ENCODE measurements at regions not wholly inside any gene's neighbourhood (a gene's known extent, or its start where the extent isn't known, plus 50 kb on each side); places are given as distances from the start of the nearest gene placed in this dataset.

DNA sequence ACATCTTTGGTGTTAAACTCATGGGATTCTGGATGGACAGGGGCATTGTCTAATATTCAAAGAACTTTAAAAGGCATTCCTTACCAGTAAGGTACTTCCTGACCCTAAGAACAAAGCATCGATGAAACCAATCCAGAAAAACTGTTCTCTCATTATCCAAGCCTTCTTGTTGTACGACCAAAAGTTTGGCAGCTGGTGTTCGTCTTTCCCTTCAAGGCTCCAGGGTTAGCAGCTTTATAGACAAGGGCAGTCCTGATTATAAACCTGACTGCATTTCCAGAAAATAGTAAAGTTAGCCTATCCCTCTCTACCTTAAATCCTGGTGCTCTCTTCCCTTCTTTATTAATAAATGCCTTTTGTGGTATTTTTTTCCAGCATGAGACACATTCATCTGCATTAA, 149.4 kb upstream of the MRPS30 start:
- DNase-seq, result no peak

DNA sequence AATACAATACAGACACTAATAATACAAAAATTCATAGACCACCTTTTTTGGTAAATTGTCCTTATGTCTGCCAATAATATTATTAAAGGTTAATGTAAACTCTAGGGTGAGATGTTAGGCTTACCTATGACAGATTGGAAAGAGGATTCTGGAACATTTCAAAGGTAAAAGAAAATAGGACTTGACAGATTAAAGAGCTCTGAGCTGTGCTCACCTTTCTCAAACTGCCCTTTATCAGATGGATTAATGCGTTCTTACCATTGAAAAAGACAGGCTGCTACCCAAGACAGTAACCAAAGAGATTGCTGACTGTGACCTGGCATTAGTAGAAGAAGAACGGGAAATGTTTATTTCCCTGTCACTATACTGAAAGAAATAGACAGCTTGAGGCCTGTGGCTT, 156.1 kb upstream of the MRPS30 start:
- DNase-seq, result no peak

DNA sequence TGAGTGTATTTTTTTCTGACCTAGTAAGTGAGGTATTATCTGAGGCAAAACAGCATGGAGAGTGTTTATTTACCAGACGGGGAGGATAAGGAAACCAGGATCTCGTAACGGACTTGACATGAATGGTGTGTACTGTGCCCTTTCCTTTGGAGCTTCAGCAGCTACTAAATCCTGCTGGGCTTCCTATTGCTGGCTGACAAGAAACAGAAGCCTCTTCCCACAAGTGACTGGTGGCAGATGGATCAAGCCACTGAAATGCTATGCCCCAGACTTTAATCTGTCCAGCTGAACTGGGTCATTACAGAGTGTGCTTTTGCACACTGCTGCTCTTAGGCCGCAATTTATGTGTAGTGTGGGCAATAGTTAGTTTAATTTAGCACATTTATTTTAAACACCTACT, 162.7 kb upstream of the MRPS30 start:
- no peak for DNase-seq

DNA sequence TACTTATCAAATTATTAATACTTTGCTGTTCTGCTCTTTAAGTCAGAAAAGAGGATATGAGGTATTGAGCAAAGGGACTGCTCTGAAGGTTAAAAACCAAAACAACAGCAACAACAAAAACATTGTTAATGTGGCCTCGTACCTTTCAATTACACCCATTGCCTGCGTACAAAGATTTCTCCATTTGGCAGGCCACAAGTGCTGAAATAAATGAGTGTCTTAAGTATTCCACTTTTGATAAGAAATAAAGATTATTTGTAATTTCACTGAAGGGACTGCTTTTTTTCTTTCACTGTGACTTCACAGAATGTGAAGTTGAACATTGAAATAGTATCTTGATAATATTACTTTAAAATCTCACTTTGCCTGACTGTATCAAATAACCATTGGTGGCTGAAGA, 163.2 kb upstream of the MRPS30 start:
- no peak for DNase-seq

DNA sequence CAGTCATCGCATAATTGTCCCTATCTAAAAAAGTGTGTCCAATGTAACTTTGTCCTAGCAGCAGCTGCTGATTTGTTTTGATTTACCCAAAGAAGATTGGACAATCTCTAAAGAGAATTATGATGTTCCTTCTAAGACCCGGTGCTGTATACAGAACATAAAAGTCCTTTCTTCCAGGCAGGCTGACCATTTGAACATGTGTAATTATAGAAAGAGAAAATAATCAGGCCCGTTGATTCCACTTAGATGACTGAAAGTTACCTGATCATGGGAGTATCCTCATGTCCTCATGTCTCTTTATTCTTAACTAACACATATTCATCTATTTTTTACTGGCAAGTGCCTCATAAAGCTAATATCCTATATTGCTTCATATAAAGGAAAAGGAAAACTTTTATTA, 164.1 kb upstream of the MRPS30 start:
- no peak for DNase-seq

DNA sequence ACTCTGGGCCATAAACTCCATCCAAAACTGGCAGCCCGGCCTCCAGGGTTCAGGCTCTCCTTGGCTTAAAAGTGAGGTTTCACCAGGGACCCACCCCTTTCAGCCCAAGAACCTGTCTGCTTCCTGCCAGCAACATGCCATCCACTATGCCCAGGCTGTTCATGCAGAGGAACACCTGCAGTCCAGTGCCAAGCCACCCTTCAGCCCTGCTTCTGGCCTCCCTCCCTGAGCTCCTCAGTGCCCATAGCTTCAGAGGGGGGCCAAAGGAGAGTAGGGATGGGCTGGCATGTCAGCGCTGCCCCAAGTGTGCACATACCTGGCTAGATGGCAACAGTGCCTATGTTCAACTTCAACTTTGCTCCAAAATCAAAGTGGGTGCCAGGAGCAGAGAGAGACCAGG, 166.9 kb upstream of the MRPS30 start:
- DNase-seq, result no peak

DNA sequence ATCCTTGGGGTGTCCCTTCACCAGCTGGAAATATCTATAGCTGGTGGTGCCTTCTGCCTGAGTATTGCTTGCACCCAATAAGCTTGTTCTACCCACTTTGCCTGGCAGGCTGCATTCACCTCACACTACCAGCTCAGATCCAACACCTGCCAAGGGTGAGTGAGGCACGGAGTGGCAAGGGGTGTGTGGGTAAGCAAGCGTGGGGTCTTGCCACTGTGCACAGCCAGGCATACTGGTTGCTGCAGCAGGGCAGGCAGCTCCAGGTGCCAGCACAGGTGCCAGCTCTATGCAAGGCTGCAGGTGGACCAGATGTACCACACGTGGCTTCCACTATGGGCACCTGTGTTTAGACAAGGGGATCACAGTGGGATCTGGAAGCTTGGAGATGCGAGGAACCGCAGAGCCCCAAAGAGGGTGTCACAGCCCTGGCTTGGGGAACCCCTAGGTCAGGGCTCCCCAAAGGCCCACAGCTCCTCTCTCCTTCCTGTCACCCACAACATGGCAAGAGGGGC, 167.7 kb upstream of the MRPS30 start:
- DNase-seq, result no peak

DNA sequence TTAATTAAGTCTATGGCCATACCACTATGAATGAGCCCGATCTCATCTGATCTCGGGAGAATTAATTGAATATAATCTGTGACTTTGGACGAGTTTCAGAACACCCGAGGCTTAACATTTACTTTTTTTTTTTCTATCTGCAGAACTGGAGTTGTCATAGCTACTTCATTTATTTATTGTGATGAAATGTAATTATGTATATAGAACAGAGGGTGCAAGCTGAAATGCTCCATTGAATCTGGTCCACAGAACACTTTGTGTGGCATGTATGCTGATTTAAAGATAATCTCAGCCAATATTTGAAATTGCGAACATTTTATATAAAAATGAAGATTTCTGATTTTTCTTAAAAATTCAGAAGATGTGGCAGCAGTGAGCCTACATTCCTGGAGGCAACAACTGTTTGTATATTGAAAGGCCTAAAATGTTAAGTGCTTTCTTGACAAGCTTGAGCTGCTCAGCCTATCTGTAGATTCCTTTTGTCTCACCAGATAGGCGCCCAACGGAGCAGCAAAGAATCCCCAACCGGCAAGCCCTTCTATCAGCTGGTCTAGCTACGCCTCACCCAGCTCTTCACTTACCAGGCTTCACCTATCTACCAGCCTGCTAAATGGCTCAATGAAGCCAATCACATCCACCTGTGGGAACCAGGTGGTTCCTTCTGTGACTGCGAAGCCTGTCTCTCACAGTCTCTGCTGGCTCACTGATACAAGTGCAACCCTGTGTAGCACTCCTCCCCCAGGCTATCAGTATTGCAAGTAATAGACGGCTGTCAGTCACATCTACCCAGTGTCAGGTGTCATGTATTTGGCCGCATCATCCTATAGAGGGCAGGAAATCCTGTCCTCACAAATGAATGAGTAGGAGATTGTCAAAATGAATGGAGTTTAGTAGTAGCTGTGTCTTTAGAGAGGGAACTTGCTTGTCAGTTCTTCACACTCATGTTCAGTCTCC, 170.6 kb upstream of the MRPS30 start:
- no peak for DNase-seq

DNA sequence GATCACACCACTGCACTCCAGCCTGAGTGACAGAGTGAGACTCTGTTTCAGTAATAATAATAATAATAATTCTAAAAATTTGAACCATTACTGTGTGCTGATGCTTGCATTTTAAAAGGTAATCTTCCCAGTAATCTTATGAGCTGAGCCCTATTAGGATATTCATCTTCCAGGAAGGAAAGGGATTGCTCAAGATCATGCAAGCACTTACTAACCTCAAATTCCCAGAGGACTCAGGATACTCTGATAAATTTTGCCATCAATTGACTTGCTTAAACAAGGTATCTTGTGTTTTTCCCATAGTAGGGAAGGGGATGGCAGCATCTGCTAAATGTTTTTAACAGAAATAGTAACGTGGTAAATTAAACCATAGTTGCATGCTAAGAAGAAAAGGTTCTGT, 176.4 kb upstream of the MRPS30 start:
- DNase-seq, result no peak

DNA sequence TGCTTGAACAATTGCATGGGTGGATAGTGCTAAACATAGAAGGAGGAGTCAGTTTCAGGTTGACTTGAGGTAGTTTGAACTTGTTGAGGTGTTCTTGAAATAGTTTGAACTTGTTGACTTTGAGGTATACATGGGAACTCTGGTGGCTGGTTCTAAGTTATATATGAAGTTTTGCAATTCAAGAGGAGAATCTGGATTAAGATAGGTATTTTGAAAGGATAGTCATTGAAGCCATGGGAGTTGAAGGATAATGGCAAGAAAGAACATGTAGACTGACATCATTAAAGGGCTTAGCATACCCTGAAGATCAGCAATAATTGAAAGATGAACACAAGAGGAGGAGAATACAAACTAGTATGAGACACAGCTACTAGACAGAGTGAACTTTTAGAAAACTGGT, 181.9 kb upstream of the MRPS30 start:
- no peak for DNase-seq

DNA sequence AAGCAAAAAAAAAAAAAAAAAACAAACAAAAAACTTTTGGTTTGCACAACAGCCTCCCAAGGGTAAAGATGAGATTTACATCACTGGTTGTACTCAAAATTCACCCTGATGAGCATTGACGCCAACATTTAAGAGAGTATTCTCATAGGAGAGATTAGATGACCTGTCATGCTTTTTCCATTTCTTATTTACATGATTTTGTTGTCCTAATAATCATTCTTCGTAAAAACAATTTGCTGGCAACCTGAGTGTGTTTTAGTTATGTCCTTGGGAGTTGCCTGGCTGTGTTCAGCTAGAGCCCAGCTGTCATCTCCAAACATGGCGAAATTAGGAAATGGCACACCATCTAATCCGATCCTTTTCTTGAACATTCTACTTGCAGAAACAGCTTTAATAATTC, 186.4 kb upstream of the MRPS30 start:
- DNase-seq, result no peak

DNA sequence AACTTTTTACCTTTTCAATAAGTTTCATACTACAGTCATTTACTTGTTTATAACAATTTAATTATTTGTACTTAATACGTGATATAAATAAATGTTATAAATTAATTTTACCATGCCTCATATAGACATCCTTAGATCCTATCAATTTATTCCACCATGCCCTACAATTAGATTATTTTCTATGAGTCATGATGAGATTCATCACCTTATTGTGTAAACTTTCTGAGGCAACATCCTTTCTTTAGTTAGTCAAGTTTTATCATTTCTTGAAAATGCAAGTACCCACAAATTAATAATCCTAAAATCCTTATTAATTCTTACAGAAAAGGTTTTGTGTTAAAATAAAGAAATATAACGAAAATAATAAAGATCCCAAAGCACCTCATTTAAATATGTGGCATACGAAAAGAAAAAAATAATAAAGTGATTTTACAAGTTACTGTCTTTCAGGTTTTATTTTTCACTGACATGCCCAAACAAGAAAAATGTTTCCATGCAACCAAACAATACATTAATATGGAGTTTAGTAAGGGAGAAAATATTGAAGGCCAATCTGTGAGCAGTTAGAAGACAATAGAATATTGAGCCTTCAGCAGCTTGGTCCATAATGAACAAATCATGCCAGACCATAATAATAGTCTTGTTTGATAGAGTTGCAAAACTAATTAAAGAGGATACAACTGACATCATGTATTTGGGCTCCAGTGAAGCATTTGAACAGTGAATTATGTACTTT, 188.7 kb upstream of the MRPS30 start:
- no peak for DNase-seq

DNA sequence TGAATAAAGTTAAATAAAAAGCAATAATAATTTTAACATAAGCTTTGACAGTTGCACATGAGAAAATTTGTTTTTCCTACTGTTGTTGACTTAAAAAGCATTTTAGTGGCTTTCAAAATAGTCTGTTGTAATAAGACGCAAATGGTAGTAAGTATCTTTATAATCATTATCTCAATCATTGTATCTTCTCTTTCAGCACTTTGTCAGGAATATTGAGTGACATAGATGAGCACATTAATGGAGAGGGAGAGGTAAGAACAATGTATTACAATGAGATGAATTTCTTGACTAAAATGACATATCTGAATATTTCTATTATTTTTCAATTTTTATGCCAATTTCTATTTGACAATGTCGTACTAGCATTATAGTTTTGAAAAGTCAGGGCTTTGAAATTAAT, 193.9 kb upstream of the MRPS30 start:
- DNase-seq, result no peak

DNA sequence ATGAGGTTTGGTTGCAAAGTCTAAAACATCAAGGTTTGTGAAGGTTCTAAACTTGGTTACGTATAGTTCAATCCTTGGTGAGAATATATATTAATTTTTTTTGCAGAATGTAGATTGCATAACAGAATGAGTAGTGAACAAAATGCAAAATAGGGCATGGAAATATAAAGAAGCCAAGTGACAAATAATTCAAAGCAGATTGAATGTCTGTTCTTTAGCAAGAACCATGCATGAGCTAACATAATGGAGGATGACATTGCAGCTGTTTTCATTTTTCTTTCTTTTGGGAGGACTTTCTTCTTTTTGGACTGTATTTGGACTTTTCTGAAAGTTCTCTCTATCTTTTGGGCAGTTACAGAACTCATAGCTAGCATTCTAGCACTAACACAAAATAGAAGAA, 194.8 kb upstream of the MRPS30 start:
- DNase-seq, result no peak

DNA sequence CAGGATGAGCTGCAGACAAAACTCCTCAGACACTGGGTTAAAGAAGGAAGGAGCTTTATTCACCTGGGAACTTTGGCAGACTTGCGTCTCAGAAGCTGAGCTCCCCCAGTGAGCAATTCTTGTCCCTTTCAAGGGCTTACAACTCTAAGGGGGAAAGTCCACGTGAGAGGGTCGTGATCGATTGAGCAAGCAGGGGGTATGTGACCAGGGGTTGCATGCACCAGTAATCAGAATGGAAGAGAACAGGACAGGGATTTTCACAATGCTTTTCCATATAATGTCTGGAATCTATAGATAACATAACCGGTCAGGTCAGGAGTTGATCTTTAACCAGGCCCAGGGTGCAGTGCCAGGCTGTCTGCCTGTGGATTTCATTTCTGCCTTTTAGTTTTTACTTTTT, 202.8 kb upstream of the MRPS30 start:
- DNase-seq, result no peak

DNA sequence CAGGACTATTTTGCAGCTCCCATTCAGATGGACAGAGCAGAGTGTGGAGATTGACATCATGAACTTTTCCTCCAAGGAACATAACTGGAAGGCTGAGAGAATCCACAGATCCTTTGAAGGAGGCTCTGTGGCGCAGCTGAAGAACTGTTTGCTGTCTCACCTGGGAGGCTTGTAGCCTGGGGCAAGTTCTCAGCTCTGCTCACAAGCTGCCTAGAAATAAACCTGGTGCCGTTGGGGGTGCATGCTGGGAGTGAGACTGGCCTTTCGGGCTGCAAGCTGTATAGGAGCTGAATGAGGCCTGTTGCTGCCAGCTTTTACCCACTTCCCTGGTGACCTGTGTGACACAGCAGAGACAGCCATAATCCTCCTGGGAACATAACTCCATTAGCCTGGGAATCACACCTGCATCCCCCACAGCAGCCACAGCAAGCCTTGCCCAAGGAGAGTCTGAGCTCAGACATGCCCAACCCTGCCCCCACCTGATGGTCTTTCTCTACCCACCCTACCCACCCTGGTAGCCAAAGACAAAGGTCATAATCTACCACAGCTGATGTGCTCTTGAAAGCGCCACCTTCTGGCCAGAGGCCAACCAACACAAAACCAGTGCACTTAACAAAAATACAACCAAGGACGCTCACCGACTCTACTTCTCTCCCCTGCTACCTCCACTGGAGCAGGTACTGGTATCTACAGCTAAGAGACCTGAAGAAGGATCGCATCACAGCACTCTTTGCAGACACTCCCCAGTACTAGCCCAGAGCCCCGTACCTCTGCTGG, 205.1 kb upstream of the MRPS30 start:
- no peak for DNase-seq

DNA sequence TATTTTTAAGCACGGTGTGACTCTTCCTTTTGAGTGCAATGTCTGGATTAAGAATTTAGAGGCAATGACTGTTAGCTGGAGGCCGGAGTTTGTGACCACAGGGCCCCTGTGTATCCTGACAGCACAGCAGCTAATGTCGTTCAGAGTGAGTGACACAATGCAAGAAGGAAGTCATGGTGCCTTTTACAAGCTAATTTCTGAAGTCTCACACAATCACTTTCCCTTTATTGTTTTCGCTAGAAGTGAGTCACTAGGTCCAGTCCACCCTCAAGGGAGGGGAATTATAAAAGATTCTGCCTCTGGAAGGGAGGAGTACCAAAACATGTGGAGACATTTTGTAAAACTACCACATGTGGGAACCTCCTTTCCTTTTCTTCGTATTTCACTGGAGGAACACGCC, 185.5 kb upstream of the FGF10 start:
- DNase-seq, result no peak

DNA sequence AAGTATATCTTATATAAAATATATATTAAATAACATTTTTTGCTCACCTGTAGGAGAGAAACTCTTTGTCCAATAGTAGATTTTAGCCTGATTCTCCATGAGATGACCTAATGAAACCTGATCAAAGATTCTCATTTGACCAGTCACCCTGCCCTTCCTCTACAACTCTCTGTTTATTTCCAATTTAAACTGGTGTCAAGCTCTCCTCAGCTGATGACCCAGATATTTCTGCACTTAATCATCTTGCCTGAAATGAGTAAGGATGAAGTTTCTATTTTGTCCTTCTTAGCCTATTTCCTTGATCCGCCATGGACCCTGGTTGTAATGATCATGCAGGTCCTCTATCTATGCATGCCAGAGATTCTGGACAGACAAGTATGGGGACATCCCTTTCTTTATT, 179.3 kb upstream of the FGF10 start:
- DNase-seq, result no peak

DNA sequence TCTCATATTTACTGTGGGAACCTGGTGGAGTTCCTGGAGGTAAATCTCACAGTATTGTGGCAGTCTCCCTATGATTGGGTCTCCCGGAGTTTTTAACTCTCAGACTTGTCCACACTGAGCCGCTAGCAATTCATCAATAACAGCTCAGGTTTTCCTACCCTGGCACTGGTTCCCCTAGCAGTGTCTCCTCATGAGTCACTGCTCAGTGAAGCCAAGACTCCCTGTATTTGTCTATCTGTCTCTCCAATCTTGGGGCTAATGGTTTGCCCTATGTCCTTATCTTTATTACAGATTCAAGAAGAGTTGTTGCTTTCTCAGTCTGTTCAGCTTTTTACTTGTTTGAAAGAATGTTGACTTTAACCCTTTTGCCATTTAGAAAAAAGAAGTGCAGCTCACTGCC, 176.7 kb upstream of the FGF10 start:
- DNase-seq, result no peak

DNA sequence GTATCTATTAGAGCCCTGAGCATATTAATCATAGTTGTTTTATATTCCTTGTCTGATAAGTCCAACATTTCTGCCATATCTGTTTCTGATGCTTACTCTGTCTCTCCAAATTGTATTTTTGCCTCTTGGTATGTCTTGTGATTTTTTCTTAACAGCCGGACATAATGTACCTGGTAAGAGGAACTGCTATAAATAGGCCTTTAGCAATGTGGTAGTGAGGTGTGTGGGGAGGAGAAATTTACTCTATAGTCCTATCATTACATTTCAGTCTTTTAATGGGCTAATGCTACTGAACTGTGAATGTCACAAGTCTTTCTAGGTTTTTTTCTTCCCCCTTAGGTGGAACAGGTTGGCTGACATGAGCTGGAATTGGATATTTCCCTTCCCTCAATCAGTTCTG, 176.1 kb upstream of the FGF10 start:
- DNase-seq, result no peak

DNA sequence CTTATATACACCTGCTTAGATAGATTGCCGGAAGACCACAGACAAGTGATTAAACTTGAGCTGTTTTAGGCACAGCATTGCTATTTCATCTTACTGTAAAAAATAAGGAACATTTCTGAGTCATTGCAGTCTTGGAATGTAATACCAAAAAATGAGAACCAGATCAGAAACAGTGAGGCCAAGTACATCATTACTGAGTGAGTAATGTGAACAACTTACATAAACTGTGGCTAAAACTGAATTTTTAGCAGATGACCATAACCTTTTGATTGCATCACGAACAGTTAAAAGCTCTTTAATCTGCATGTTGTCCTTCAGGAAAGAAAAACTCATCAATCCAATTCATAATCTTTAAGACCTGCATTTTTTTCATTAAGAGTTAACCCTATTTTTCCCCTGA, 157.1 kb upstream of the FGF10 start:
- no peak for DNase-seq

DNA sequence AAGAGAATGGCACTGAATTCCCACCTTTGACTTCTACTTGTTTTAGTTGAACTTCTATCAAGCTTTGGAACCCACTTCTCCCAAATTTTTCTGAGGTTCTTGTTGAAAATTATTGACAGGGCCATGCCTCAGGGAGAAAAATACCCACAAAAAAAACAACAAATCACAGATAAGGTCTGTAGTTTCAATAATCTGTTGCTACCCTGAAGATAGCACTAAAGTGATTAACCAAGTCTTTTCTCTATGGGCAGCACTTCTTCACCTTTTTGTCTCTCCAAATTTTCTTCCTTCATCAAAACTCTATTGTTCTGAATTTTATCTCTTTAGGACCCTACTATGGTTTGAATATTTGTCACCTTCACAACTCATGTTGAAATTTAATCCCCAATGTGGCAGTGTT, 154.3 kb upstream of the FGF10 start:
- DNase-seq, result no peak

DNA sequence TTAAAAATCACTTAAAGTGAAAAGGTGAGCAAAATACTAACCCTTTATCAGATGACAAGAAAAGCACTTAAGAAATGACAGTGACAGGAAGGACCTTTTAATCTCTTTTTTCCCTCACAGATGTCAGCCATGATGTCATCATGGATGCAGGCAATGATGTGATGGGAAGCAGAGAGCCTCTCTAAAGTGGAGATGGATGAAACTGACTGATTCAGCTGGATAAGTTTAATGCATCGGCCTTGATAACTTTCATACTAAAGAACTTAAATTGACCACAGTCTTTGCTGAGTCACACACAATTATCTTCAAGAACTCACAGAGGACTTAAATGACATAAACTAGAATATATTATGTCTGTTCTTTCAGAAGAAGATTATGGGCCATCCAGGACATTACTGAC, 153.2 kb upstream of the FGF10 start:
- no peak for DNase-seq

DNA sequence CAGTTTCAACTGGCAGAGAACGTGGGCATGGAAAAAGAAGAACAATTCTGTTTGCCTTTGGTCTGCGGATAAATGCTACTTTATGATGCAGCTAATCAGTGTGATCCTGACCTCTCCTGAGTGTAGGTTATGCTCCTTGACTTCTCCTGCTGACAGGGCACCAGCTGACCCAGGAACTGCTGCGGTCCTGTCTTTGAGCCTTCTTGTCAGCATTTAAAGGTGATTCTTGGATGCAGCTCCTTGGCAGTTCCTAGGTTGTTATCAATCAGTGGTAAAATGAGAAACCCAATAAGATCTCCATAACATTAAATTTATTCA, 150.3 kb upstream of the FGF10 start:
- no peak for DNase-seq
